ENCODE measurements at regions not wholly inside any gene's neighbourhood (a gene's known extent, or its start where the extent isn't known, plus 50 kb on each side); places are given as distances from the start of the nearest gene placed in this dataset.

GRCh38 chr14:51504669-51505068 lies 147.0 kb upstream of the FRMD6 start:
- Mint-ChIP-seq H3K4me1 (peaks cover 8% of the 10 kb centered on the region), H3K9me3 (peaks cover 12% of the 10 kb centered on the region; the same call in 2 of the 3 replicates), H3K27me3 (ENCODE audit: insufficient read depth, low read depth, poor library complexity) (peaks cover 2% of the 10 kb centered on the region), H3K36me3 (ENCODE audit: low read depth) (no peaks in the 10 kb centered on the region; the same call in 2 of the 3 replicates), H3K27ac (no peak overlapping the region), H3K4me3 (no peak overlapping the region)
- H3F3A ChIP-seq (replicated peaks; ENCODE audit: low read depth): no peaks in the 10 kb centered on the region
- no peaks in the 10 kb centered on the region for H3K9me2 ChIP-seq (ENCODE audit: insufficient read depth)
- H3K79me2 ChIP-seq (replicated peaks; ENCODE audit: insufficient read depth): no peaks in the 10 kb centered on the region
- H3K4me2 ChIP-seq: no peak overlapping the region
- no peak overlapping the region for H3K4me3 ChIP-seq
- H3K27ac ChIP-seq (ENCODE audit: low read depth): no peak overlapping the region
- DNase-seq (ENCODE audit: low spot score) (no peak), ATAC-seq (no peak)
- no peak overlapping the region for H2AFZ ChIP-seq
- H4K20me1 ChIP-seq (replicated peaks; ENCODE audit: insufficient read depth): no peaks in the 10 kb centered on the region
- H3K36me3 ChIP-seq (ENCODE audit: insufficient read depth): no peaks in the 10 kb centered on the region
- no peaks in the 10 kb centered on the region for H3K4me1 ChIP-seq (ENCODE audit: insufficient read depth)
- no peaks in the 10 kb centered on the region for H3K27me3 ChIP-seq (ENCODE audit: insufficient read depth)
- no peak for TF ChIP-seq NANOG (IDR thresholded peaks at IDR 0.05; ENCODE audit: borderline replicate concordance)
- no peak for TF ChIP-seq EZH2 (IDR thresholded peaks at IDR 0.05; ENCODE audit: low read depth, unreplicated experiment)
- no peak for TF ChIP-seq JUNB (IDR thresholded peaks at IDR 0.05; ENCODE audit: unreplicated experiment)
- no peak for TF ChIP-seq POLR2AphosphoS5 (IDR thresholded peaks at IDR 0.05; ENCODE audit: low read depth)
- TF ChIP-seq ZNF114 (CRISPR knock-in tag; IDR thresholded peaks at IDR 0.05): no peak
- no peak for TF ChIP-seq STAT1 (IDR thresholded peaks at IDR 0.05; ENCODE audit: unreplicated experiment)
- no peak for TF ChIP-seq EZH2phosphoT487 (IDR thresholded peaks at IDR 0.05; ENCODE audit: unreplicated experiment)
- no peak for TF ChIP-seq CTCF (conservative IDR thresholded peaks at IDR 0.05; ENCODE audit: low read depth in 2 of 2)
- TF ChIP-seq ZNF331 (CRISPR knock-in tag; IDR thresholded peaks at IDR 0.05; ENCODE audit: low read depth): no peak
- no peak for TF ChIP-seq REST (IDR thresholded peaks at IDR 0.05; ENCODE audit: unreplicated experiment)
- TF ChIP-seq ZNF462 (CRISPR knock-in tag; IDR thresholded peaks at IDR 0.05): no peak
- TF ChIP-seq ETS1 (IDR thresholded peaks at IDR 0.05): no peak
- no peak for TF ChIP-seq CREB1 (CRISPR knock-in tag; IDR thresholded peaks at IDR 0.05; ENCODE audit: low read depth)
